ENCODE measurements at regions not wholly inside any gene's neighbourhood (a gene's known extent, or its start where the extent isn't known, plus 50 kb on each side); places are given as distances from the start of the nearest gene placed in this dataset.

DNA sequence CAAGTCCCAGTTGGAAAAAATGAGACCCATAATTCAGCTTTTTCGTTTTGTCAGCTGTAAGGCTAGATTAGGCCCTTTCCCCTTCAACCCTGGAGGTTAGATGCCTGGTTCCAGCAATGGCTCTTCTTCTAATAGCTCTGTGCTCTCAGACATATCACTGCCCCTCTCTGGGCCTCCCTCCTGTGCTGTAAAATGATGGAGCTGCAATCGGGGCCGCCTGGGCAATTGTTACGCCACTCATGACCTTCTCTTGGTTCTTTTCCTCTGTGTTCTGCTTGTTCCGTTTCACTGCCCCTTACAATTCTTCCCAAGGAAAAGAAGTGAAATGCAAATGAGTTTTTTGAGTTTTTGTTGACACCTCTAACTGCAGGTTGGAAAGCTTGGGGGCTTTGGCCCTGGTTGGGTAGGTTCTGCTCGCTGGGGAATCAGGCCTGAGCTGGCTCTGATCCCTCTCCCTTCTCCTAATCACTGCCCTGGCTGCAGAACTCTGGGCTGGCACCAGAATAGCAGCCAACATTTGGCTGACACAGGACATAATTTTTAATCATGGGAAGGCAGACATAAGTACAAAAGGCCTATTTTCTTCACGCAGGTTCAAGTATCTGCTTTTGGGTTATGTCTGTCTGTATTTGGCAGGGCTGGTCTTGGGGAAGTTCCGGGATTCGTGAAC is 110.9 kb downstream of the FOXD1 start:
- no peak for DNase-seq

- no peak for DNase-seq
Observed at GRCh38 chr5:73336366-73336765, 112.2 kb downstream of the FOXD1 start.

- DNase-seq, result no peak
Observed at GRCh38 chr5:73333944-73334703, 114.5 kb downstream of the FOXD1 start.

GRCh38 chr5:73330613-73331012 is 118.0 kb downstream of the FOXD1 start:
- no peak for DNase-seq

DNA sequence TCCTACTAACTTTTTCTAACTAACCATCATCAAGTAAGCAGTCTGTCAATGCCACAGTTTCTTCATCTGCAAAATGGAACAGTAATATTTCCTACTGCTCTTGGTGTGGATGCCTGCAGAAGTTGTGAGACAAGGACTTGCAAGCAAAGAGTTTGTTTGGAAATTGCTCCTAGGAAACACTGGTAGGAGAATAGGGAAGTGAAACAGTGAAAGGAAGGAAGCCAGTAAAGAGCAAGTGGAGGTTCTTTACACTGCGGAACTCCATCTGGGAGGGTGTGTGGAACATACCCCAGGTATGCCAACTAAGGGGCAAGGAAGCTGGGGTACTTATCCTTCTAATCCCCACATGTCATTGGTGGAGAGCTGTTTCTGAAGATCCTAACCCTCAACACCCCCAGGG is 119.9 kb downstream of the FOXD1 start:
- no peak for DNase-seq

DNA sequence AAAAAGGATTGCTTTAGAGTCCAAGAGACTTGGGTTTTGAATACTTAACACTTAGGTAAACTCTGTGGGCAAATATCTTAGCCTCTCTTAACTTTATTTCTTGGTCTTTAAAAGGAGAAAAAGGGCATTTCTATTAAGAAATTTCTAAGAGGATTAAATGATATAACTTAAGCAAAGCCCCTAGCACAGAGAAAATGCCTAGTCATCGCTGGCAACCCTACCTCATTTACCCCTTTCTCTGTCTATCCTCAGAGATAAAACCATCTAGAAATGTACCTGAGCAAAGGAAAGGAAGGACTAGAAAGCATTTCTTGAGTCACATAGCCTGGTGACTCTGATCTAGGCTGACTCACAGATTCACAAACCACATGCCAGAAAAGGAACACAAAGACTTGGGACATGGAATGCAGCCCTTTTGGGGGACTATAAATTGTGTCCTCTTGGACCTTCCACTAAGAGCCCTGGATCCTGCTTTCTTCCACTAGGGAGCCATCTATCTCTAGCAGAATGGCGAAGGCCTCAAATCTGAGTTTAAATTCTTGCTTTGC is 120.6 kb downstream of the FOXD1 start:
- no peak for DNase-seq

DNA sequence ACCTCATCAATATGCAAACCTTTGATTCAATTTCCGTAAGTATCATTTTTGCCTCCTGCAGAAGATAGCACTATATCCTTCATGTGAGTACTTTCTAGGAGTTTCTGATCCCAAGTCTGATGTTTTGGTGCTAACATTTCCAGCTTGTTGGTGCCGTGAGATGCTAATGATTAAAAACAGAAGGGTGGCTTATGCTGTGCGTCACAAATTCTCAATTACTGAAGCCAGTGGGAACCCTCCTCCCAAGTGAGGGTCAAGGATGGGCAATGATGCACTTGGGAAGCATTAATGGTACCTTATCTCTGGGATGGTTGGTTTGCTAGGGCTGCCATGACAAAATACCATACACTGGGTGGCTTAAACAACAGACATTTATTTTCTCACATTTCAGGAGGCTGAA is 123.0 kb downstream of the FOXD1 start:
- DNase-seq, result no peak

DNA sequence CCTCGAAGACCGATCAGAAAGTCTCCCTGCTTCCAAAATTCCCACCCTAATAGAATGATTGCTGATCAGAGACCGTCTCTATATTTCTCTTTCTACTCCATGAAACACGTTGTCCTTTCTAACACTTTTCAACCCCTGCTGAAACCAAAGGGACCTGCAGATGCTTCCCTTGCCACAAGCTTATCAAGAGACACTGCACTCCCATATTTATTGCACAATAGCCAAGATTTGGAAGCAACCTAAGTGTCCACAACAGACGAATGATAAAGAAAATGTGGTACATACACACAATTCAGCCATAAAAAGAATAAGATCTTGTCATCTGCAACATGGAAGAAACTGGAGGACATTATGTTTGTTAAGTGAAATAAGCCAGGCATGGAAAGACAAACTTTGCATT is 125.1 kb downstream of the FOXD1 start:
- no peak for DNase-seq

- DNase-seq, result no peak
Observed at GRCh38 chr5:73322437-73323076, 126.0 kb downstream of the FOXD1 start.

DNA sequence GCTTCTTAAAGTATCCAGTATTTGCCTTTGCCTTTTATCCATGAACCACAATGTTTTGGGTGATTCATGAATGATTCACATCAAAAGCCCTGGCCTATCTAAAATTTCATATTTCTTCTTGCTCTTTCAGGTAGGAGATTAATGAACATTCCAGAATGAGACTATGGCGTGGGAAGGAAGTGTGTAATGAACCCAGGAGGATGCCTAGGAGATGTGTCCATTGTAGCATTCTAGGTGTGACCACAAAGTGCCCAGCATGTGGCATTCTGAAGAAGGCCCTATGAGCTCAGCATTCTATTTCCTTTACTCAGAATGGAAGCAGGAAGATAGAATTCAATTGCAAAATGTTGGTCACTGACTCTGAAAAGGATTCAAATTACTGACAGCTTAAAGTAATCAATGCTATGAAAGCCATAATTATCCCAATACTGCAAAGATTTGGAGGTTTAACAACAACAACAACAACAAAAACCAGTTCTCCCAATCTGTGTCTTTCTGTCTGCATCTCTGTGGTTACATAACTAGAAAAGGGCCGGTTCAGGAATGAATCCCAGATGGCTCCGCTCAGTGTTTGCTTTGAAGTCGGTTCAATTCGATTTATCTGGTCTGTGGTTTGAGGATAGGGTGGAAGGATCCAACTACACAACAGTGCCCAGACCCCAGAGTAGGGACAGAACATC is 126.7 kb downstream of the FOXD1 start:
- no peak for DNase-seq

GRCh38 chr5:73319036-73319435 is 129.5 kb downstream of the FOXD1 start:
- DNase-seq, result no peak

DNA sequence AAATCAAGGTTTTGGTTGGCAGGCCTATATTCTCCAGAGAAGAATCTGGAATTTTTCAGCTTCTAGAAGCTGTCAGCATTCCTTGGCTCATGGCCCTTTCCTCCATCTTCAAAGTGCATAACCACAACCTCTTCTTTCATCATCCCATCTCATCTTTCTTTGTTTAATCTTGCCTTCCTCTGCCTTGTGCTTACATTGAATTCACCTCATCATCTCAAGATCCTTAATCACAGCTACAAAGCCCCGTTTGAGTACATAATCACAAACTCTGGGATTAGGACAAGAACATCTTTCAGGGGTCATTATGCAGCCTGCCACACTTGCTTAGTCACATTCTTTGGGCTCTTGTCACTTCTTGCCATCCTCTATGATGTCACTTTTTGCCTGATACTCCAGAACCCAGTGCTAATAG is 130.3 kb downstream of the FOXD1 start:
- DNase-seq, result no peak

DNA sequence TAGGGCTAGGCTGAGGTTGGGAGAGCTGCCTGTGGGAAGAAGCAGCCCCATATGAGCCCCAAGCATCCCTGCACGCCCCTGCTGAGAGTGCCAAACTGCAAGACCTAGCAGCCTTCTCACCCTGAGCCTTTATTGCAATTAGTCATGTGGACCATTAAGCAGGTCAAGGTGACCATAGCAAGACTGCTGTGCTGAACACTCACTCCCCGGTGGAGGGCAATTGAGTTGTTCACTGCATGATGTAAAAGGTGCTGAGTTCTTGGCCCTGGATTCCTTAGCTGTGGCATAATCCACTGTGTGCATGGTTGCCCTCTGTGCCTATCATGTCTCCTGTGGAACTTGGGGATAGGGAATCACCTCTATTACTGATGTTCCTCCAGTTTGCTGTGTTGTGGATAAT is 131.1 kb downstream of the FOXD1 start:
- DNase-seq, result no peak

GRCh38 chr5:73314395-73315257 is 134.0 kb downstream of the FOXD1 start:
- no peak for DNase-seq

GRCh38 chr5:73312872-73313510 is 135.6 kb downstream of the FOXD1 start:
- no peak for DNase-seq

DNA sequence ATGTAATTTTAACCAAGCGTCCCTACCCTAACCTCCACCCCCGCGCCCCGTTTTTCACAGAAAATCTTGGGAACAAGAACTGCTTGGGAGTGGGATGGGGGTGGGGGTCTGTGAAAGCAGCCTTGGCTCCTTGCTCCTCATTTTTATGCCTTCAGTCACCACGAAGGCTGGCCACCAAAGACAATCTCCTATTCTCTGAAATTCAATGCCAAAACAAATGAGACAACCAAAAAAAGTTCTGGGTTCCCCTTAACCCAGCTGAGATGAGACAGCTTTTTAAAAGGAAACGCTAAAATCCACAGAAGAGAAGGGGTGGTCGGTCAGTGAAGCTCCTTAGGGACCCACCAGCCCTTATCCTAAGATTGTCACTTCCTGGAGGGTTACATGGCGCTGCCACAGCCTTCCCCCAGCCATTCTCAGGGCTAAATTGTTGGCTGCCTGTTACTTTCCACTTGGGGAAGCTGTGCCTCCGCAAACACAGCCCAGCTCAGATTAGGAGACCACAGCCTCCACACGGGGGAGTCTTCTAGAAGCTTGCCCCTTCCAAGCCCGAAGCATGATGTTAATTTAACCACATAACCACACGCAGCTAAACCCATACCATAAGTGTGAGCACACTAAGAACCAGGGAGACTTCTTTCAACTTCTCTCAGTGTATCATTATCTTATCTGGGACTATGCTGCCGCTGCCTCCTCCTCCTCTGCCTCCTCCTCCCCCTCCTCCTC is 136.3 kb downstream of the FOXD1 start:
- peak; percentile 9 to 28 for DNase-seq

- no peak for DNase-seq
Observed at GRCh38 chr5:73311291-73312110, 137.1 kb downstream of the FOXD1 start.

GRCh38 chr5:73307645-73308355 is 134.8 kb downstream of the TMEM174 start:
- DNase-seq, result no peak

GRCh38 chr5:73306741-73307275 is 133.8 kb downstream of the TMEM174 start:
- no peak for DNase-seq

Measured in CD4-positive, alpha-beta T cell treated with Interleukin-1 beta for 1 hour (primary cell).